ENCODE measurements at regions not wholly inside any gene's neighbourhood (a gene's known extent, or its start where the extent isn't known, plus 50 kb on each side); places are given as distances from the start of the nearest gene placed in this dataset.

GRCh38 chr20:22689266-22689665 lies 104.9 kb upstream of the FOXA2 start:
- Histone ChIP-seq H3K79me2 (ENCODE audit: insufficient read depth) (no peaks in the 10 kb centered on the region), H3F3A (replicated peaks; ENCODE audit: insufficient read depth) (no peaks in the 10 kb centered on the region), H3K27me3 (ENCODE audit: insufficient read depth) (peaks cover 4% of the 10 kb centered on the region; the same call in 1 of the 2 replicates), H3K9ac (no peak overlapping the region), H3K27ac (ENCODE audit: low read depth in 2 of 2, low read length in 1 of 2) (no peak overlapping the region), H3K36me3 (replicated peaks in 1 of 2; ENCODE audit: control insufficient read depth in 1 of 2, insufficient read depth in 2 of 2, low read length in 1 of 2) (no peaks in the 10 kb centered on the region), H3K4me3 (ENCODE audit: low read depth in 2 of 2, low read length in 1 of 2) (no peak overlapping the region), H2AFZ (ENCODE audit: low read depth) (no peak overlapping the region), H3K4me2 (no peak overlapping the region), H3K9me3 (no peaks in the 10 kb centered on the region), H3K9me2 (no peaks in the 10 kb centered on the region), H4K20me1 (ENCODE audit: insufficient read depth) (no peaks in the 10 kb centered on the region), H3K4me1 (ENCODE audit: control insufficient read depth in 1 of 2, insufficient read depth in 2 of 2, low read depth in 1 of 2, low read length in 1 of 2) (peaks cover 0 to 3% of the 10 kb centered on the region in 2 experiments; a peak in 1 of 4 replicates)
- ChIA-PET POLR2A (no interaction called here), CTCF (interaction anchor here (5.9 kb wide), 1 partner anchor 652 kb away, joined by 131 read pairs; no protein-coding TSS in a partner anchor)
- no peak for DNase-seq
- WGBS (ENCODE audit: low lambda C conversion rate): 7% methylated on average over 5 of the region's 5 CpGs
- TF ChIP-seq JUND (IDR thresholded peaks at IDR 0.05): no peak

DNA sequence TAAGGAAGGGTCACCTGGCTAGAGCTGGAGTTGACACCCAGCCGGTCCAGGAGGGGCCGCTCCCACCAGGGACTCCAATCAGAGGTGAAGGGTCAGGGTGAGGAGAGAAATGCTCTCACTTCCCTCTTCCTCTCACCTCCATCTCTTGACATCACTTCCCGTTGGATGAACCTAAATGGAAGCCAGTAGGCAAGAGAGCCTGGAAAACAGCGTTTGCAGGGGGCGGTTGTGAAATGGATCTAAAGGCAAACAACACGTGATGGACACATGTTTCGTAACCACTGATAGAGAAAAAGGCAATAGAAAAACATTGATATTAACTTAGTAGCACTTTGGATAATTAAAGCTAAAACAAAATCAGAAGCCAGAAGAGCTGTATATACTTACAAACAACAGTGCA lies 105.6 kb upstream of the FOXA2 start:
- no peak overlapping the region for H3K9ac ChIP-seq
- peaks cover 0 to 3% of the 10 kb centered on the region in 2 experiments; a peak in 1 of 4 replicates for H3K4me1 ChIP-seq (ENCODE audit: control insufficient read depth in 1 of 2, insufficient read depth in 2 of 2, low read depth in 1 of 2, low read length in 1 of 2)
- H3F3A ChIP-seq (replicated peaks; ENCODE audit: insufficient read depth): no peaks in the 10 kb centered on the region
- no peak overlapping the region for H3K4me2 ChIP-seq
- TF ChIP-seq FOXJ3 (CRISPR knock-in tag; IDR thresholded peaks at IDR 0.05) (no peak), MAX (IDR thresholded peaks at IDR 0.05; ENCODE audit: low read depth) (no peak), SIN3A (IDR thresholded peaks at IDR 0.05; ENCODE audit: borderline replicate concordance, low read depth, low read length) (no peak), YY1 (IDR thresholded peaks at IDR 0.05; ENCODE audit: low read depth) (no peak), TEAD4 (IDR thresholded peaks at IDR 0.05; ENCODE audit: borderline replicate concordance, insufficient read depth) (no peak), MEF2A (IDR thresholded peaks at IDR 0.05; ENCODE audit: borderline replicate concordance, low read depth) (no peak), RXRA (IDR thresholded peaks at IDR 0.05; ENCODE audit: borderline replicate concordance, low read depth) (no peak), TCF12 (IDR thresholded peaks at IDR 0.05) (no peak)
- TF ChIP-seq, protein P1, sequence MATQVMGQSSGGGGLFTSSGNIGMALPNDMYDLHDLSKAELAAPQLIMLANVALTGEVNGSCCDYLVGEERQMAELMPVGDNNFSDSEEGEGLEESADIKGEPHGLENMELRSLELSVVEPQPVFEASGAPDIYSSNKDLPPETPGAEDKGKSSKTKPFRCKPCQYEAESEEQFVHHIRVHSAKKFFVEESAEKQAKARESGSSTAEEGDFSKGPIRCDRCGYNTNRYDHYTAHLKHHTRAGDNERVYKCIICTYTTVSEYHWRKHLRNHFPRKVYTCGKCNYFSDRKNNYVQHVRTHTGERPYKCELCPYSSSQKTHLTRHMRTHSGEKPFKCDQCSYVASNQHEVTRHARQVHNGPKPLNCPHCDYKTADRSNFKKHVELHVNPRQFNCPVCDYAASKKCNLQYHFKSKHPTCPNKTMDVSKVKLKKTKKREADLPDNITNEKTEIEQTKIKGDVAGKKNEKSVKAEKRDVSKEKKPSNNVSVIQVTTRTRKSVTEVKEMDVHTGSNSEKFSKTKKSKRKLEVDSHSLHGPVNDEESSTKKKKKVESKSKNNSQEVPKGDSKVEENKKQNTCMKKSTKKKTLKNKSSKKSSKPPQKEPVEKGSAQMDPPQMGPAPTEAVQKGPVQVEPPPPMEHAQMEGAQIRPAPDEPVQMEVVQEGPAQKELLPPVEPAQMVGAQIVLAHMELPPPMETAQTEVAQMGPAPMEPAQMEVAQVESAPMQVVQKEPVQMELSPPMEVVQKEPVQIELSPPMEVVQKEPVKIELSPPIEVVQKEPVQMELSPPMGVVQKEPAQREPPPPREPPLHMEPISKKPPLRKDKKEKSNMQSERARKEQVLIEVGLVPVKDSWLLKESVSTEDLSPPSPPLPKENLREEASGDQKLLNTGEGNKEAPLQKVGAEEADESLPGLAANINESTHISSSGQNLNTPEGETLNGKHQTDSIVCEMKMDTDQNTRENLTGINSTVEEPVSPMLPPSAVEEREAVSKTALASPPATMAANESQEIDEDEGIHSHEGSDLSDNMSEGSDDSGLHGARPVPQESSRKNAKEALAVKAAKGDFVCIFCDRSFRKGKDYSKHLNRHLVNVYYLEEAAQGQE (IDR thresholded peaks at IDR 0.05; ENCODE audit: low read depth, low read length): no peak
- no peak overlapping the region for H3K27ac ChIP-seq (ENCODE audit: low read depth in 2 of 2, low read length in 1 of 2)
- no peaks in the 10 kb centered on the region for H3K9me3 ChIP-seq
- no peaks in the 10 kb centered on the region for H4K20me1 ChIP-seq (ENCODE audit: insufficient read depth)
- no peaks in the 10 kb centered on the region for H3K9me2 ChIP-seq
- H3K4me3 ChIP-seq (ENCODE audit: low read depth in 2 of 2, low read length in 1 of 2): no peak overlapping the region
- no peak for DNase-seq
- WGBS (ENCODE audit: low lambda C conversion rate): 22% methylated on average over 6 of the region's 7 CpGs
- H3K79me2 ChIP-seq (ENCODE audit: insufficient read depth): no peaks in the 10 kb centered on the region
- H2AFZ ChIP-seq (ENCODE audit: low read depth): no peak overlapping the region
- peaks cover 4% of the 10 kb centered on the region; the same call in 1 of the 2 replicates for H3K27me3 ChIP-seq (ENCODE audit: insufficient read depth)
- H3K36me3 ChIP-seq (replicated peaks in 1 of 2; ENCODE audit: control insufficient read depth in 1 of 2, insufficient read depth in 2 of 2, low read length in 1 of 2): no peaks in the 10 kb centered on the region
- CTCF ChIA-PET: interaction anchor here (1.0 to 5.9 kb wide), 3 partner anchors 351 to 651 kb away, joined by 4 to 131 read pairs (median 10); no protein-coding TSS in a partner anchor
- POLR2A ChIA-PET: no interaction called here

Measured in SK-N-SH (cell line).